GM12875 (cell line): ENCODE measurements at regions not wholly inside any gene's neighbourhood (a gene's known extent, or its start where the extent isn't known, plus 50 kb on each side); places are given as distances from the start of the nearest gene placed in this dataset.
A peak's percentile ranks its signal among the peaks of the same experiment; 100 is the strongest.
"Not testable (repeated sequence)": the region's sequence is repeated elsewhere in the genome, so short reads cannot be mapped to it uniquely, and the experiment has no call there.

ENCODE experiments used
- H3K4me3 ChIP-seq: one replicate; pipeline ENCODE4 v1.5.1; 2011; ENCODE audit warnings: low read depth, low read length, control low read depth
- TF ChIP-seq, protein P1 (sequence below): IDR thresholded peaks from 2 replicates; pipeline ENCODE4 v1.5.1; 2011; ENCODE audit warnings: low read depth, mild to moderate bottlenecking, control low read depth, inconsistent platforms, low read length, moderate library complexity, borderline replicate concordance; ENCODE audit not compliant: insufficient read depth

GRCh38 chr1:176396604-176397395 is 66.2 kb upstream of the PAPPA2 start:
- H3K4me3 ChIP-seq, result not testable (repeated sequence)

DNA sequence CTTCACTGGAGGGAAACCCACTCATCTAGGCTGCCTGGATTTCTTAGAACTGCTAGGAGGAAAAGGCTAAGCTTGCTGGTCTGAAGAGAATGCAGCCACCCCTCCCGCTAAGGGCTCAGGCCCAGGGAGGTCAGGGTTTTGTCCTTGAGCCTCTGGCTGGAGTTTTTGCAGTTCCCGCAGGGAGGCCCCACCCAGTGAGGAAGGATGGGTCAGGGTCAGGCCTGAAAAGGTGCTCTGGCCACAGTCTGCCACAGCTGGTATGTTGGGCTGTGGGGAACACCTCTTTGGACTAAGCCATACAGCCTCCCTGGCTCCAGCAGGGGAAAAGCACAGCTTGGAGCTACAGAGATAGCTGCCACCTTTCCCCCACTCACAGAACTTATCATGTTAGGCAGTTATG is 71.4 kb upstream of the PAPPA2 start:
- TF ChIP-seq, protein P1, sequence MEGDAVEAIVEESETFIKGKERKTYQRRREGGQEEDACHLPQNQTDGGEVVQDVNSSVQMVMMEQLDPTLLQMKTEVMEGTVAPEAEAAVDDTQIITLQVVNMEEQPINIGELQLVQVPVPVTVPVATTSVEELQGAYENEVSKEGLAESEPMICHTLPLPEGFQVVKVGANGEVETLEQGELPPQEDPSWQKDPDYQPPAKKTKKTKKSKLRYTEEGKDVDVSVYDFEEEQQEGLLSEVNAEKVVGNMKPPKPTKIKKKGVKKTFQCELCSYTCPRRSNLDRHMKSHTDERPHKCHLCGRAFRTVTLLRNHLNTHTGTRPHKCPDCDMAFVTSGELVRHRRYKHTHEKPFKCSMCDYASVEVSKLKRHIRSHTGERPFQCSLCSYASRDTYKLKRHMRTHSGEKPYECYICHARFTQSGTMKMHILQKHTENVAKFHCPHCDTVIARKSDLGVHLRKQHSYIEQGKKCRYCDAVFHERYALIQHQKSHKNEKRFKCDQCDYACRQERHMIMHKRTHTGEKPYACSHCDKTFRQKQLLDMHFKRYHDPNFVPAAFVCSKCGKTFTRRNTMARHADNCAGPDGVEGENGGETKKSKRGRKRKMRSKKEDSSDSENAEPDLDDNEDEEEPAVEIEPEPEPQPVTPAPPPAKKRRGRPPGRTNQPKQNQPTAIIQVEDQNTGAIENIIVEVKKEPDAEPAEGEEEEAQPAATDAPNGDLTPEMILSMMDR, result no peak

GRCh38 chr1:176384841-176385240 is 78.1 kb upstream of the PAPPA2 start:
- TF ChIP-seq, protein P1, result no peak
- no peak overlapping the region for H3K4me3 ChIP-seq

More for the DNA sequence above, 71.4 kb upstream of the PAPPA2 start:
- no peak overlapping the region for H3K4me3 ChIP-seq

DNA sequence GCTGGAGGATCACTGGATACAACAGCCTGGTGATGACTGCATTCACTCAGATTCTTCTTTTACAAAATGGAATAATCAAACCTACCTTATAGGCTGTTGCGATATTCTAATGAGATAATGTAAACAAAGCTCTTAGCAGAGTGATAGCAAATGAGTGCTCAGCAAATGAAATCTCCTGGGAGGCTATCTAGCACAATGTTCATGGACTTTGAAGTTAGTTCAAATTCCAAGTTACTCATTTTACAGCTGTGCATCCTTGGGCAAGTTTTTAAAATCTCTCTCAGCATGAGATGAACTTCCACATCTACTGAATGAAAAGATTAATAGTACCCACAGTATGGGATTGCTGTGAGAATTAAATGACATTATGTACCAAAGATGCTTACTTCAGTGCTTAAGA is 80.8 kb upstream of the PAPPA2 start:
- TF ChIP-seq, protein P1, result no peak

GRCh38 chr1:176379626-176380339 is 83.2 kb upstream of the PAPPA2 start:
- H3K4me3 ChIP-seq, result no peak overlapping the region
- TF ChIP-seq, protein P1, result no peak

More for the DNA sequence above, 80.8 kb upstream of the PAPPA2 start:
- no peak overlapping the region for H3K4me3 ChIP-seq

GRCh38 chr1:176374967-176375569 is 87.9 kb upstream of the PAPPA2 start:
- no peak overlapping the region for H3K4me3 ChIP-seq
- TF ChIP-seq, protein P1, result peak; percentile 89

DNA sequence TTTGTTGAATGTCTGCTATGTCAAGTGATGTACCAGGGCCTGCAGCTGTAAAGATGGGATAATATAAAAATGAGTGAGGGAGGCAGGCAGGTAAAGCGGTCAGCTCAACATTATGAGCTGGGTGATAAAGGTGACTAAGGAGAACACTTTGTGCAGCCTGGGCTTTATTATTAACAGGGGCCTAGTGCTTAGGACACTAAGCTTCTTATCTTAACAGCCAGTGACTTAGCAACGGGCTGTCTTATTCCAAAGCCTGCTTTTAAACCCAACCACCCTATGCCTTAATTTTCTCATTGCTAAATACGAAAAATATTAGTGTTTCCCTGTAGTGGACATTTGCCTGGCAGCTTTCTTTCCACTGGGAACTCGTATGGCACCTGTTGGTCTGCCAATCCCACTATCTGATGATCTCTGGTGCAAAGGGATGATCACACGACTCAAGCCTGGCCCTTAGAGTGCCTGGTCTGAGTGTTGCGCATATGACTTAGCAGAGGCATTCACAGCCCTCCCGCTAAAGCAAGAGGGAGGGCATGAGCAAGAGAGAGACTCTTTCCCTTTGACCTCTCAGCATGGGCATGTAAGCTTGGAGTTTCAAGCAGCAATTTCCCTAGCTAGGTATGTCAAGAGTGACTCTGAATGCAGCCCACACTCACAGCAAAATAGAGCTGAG is 98.6 kb upstream of the PAPPA2 start:
- TF ChIP-seq, protein P1, result no peak
- no peak overlapping the region for H3K4me3 ChIP-seq

- not testable (repeated sequence) for H3K4me3 ChIP-seq
Measured at GRCh38 chr1:176349135-176349715, 113.8 kb upstream of the PAPPA2 start.
